DMS53 (cell line): ENCODE measurements at regions not wholly inside any gene's neighbourhood (a gene's known extent, or its start where the extent isn't known, plus 50 kb on each side); places are given as distances from the start of the nearest gene placed in this dataset.
"Not testable (repeated sequence)": the region's sequence is repeated elsewhere in the genome, so short reads cannot be mapped to it uniquely, and the experiment has no call there.

Experiments
- DNase-seq: peaks from one replicate; lab custom pipeline; 2025; lab: John Stamatoyannopoulos, UW

GRCh38 chr15:57878573-57878972, 172.1 kb downstream of the POLR2M start:
- peak; percentile 47 for DNase-seq

DNA sequence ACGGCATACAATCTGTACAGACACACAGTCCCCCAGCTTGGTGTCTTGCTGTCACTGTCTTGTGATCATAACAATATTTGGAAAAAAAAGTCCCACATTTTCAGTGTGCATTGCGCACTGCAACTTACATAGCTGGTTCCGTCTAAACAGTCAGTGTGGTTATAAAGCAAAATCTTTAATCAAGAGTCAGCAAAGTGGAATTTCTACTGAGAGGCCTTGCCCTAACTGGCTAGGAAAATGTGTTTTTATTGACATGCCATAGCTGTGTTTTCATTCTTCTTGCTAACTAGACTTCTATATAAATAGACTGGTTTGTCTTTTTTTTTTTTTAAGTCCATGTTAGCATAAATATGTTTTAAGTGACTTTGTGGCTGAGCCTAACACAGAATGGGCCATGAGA, 174.8 kb downstream of the POLR2M start:
- DNase-seq = no peak

DNA sequence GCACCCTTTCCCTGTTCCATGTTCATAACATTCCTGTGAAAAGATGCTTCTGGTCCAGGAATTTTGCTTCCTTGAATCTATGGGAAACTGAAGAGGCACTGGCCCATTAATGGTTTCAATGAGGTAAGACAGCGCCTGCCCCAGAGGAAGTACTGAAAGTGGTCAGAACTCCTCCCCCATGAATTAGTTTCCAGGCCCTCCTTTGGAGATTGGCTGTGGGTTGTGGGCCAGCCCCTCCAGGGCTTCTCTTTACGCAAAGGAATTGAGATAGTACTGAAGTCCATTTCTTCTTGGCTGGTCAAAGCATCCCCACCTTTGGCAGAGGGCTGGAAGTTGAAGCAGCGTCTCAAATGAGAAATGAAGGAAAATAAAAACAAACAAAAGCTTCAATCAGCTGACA, 175.5 kb downstream of the POLR2M start:
- no peak for DNase-seq

GRCh38 chr15:57883701-57884100, 177.2 kb downstream of the POLR2M start:
- no peak for DNase-seq

GRCh38 chr15:57884936-57885335, 178.4 kb downstream of the POLR2M start:
- no peak for DNase-seq

- no peak for DNase-seq
Measured at GRCh38 chr15:57885435-57885834, 178.9 kb downstream of the POLR2M start.

DNA sequence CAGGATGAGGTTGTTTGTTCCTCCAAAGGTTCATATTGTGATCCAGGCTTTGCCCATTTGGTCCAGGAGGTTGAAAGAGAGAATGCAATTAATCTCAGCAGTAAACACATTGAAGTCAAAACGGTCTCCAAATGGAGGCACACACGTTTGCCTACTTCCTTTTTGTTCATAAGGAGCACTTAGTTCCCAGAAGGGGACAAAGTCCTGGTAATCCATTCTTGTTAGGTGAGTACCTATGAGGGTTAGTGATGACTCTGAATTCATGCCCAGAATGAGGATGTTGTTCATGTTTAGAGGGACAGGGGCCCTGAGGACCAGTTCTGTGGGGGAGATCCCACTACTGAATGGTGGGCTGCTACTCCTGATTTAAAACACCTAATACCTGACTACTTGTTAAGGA, 177.7 kb downstream of the ALDH1A2 start:
- DNase-seq = no peak

GRCh38 chr15:57890351-57890750, 175.2 kb downstream of the ALDH1A2 start:
- no peak for DNase-seq

DNA sequence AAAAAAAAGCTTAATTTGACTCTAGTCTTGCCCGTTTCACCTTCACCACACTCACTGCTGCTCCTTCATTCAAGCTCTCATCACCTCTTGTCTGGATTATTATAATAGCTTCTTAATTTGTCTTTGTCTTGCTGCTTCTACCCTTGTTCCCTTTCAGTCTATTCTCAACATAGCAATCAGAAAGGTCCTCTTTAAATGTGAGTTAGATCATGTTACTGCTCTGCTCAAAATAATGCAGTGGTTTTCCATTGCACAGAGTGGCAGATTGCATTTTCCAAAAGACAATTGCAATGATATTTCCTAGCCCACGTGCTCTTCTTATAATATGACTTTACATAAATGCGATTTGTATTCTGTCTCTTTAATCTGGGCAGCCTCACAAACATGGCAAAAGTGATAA, 174.6 kb downstream of the ALDH1A2 start:
- DNase-seq = no peak

- no peak for DNase-seq
Measured at GRCh38 chr15:57892181-57892580, 173.3 kb downstream of the ALDH1A2 start.

- no peak for DNase-seq
Measured at GRCh38 chr15:57893040-57893439, 172.5 kb downstream of the ALDH1A2 start.

- no peak for DNase-seq
Measured at GRCh38 chr15:57895291-57895690, 170.2 kb downstream of the ALDH1A2 start.

GRCh38 chr15:57896114-57896513, 169.4 kb downstream of the ALDH1A2 start:
- DNase-seq = no peak

DNA sequence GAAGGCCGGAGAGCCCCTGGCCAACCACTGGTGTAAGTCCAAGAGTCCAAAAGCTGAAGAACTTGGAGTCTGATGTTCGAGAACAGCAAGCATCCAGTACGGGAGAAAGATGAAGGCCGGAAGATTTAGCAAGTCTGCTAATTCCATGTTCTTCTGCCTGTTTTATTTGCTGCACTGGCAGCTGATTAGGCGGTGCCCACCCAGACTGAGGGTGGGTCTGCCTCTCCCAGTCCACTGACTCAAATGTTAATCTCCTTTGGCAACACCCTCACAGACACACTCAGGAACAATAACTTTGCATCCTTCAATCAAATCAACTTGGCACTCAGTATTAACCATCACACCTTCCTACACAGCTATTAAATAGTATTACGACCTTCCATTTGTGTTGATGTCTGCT, 168.6 kb downstream of the ALDH1A2 start:
- DNase-seq = not testable (repeated sequence)

DNA sequence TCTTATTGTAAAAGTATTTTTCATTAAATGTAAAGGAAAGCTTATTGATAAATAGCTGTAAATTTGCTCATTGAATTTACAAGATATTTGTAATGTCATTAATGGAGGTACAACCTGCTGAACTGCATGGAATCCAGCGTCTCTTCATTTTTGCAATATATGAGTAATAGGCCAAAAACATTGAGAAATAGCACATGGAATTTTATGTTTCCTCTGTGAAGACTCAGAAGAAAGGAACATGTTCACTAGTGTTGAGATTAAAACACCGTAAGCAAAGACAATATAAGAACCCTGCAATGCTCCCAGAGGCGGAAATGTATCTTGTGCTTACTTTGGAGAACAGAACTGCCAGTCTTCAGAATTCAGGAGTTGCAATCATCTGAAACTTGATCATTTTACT, 167.6 kb downstream of the ALDH1A2 start:
- DNase-seq = no peak

DNA sequence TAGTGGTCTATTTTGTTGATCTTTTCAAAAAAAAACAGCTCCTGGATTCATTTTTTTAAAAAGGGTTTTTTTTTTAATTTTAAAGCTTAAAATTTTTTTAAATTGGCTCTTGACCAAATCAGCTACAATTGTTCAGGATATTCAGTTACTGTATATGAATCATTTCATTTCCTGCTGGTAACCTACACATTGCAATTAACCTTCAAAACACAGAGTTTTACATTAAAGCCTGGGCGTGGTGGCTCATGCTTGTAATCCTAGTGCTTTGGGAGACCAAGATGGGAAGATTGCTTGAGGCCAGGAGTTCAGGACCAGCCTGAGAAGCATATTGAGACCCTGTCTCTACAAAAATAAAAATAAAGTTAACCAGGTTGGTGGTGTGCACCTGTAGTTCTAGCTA, 163.4 kb downstream of the ALDH1A2 start:
- no peak for DNase-seq
